Fibroblast of lung (primary cell): ENCODE measurements at regions not wholly inside any gene's neighbourhood (a gene's known extent, or its start where the extent isn't known, plus 50 kb on each side); places are given as distances from the start of the nearest gene placed in this dataset.

Source experiments
- CTCF ChIP-seq, 2 donors: IDR thresholded peaks in 1 of 2; conservative IDR thresholded peaks in 1 of 2; 1 replicate in 1 of 2; 2 replicates in 1 of 2; pipeline ENCODE4 v1.5.1; 2011 to 2012; ENCODE audit warnings: low read length in 2 of 2, control low read depth in 1 of 2, inconsistent platforms in 1 of 2, low read depth in 1 of 2, mild to moderate bottlenecking in 1 of 2
- EZH2 ChIP-seq: IDR thresholded peaks from 2 replicates; pipeline ENCODE4 v1.5.1; 2012; ENCODE audit warnings: low read length, control low read depth, mild to moderate bottlenecking; ENCODE audit errors: missing control alignments

DNA sequence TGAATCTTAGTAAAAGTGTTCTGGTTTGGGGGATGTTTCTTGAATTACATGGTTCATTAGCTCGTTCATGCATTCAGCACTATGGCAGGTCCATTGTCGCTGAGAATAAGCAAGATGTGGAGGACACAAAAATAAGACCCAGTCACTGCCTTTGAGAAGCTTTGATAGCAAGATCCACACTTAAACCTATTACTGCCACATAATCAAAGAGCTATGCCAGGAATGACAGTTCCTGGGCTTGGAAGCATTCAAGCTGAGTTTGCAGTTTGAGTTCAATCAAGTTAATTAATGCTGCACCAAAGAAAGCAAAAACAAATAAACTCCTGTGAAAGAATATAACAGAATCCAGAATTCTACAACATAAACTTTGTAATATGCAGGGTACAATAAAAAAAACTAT is 131.8 kb downstream of the MIS18A start:
- no peak for TF ChIP-seq CTCF (conservative IDR thresholded peaks at IDR 0.05 in 1 of 2, IDR thresholded peaks at IDR 0.05 in 1 of 2; ENCODE audit: low read depth in 1 of 2, low read length in 2 of 2)
- TF ChIP-seq EZH2, result no peak
